Kidney glomerular epithelial cell (primary cell): ENCODE measurements at regions not wholly inside any gene's neighbourhood (a gene's known extent, or its start where the extent isn't known, plus 50 kb on each side); places are given as distances from the start of the nearest gene placed in this dataset.

Source experiments
- DNase-seq: peaks from one replicate; lab custom pipeline; 2025; lab: John Stamatoyannopoulos, UW

GRCh38 chr22:49260681-49261580 is 566.7 kb downstream of the BRD1 start:
- DNase-seq: no peak

GRCh38 chr22:49259839-49260615 is 567.6 kb downstream of the BRD1 start:
- no peak for DNase-seq

- DNase-seq: no peak
These were observed 569.3 kb downstream of the BRD1 start for GRCh38 chr22:49258107-49259010.

- DNase-seq: no peak
These were observed 570.1 kb downstream of the BRD1 start for GRCh38 chr22:49257551-49257961.

- DNase-seq: no peak
These were observed 571.8 kb downstream of the BRD1 start for GRCh38 chr22:49255741-49256318.

GRCh38 chr22:49255154-49255553 is 572.5 kb downstream of the BRD1 start:
- DNase-seq: no peak

- DNase-seq: no peak
These were observed 574.0 kb downstream of the BRD1 start for GRCh38 chr22:49253656-49254055.

- DNase-seq: no peak
These were observed 576.3 kb downstream of the BRD1 start for GRCh38 chr22:49251371-49251770.

GRCh38 chr22:49247194-49247924 is 580.3 kb downstream of the BRD1 start:
- no peak for DNase-seq

GRCh38 chr22:49244466-49245420 is 582.9 kb downstream of the BRD1 start:
- DNase-seq: no peak

GRCh38 chr22:49243965-49244364 is 583.7 kb downstream of the BRD1 start:
- no peak for DNase-seq

GRCh38 chr22:49243335-49243734 is 584.3 kb downstream of the BRD1 start:
- no peak for DNase-seq

- DNase-seq: no peak
These were observed 585.2 kb downstream of the BRD1 start for GRCh38 chr22:49242480-49242879.

GRCh38 chr22:49241174-49241851 is 586.4 kb downstream of the BRD1 start:
- no peak for DNase-seq

GRCh38 chr22:49240472-49240871 is 587.2 kb downstream of the BRD1 start:
- DNase-seq: no peak

GRCh38 chr22:49240016-49240380 is 587.7 kb downstream of the BRD1 start:
- no peak for DNase-seq

GRCh38 chr22:49239264-49240015 is 588.2 kb downstream of the BRD1 start:
- no peak for DNase-seq
